Fibroblast of gingiva (primary cell): ENCODE measurements at regions not wholly inside any gene's neighbourhood (a gene's known extent, or its start where the extent isn't known, plus 50 kb on each side); places are given as distances from the start of the nearest gene placed in this dataset.

Experiments used
- DNase-seq: peaks from one replicate; pipeline ENCODE4 v3.0.0-alpha.2; 2011; ENCODE audit warnings: low read depth

- no peak for DNase-seq
Observed at GRCh38 chr4:8773124-8773931, 98.3 kb downstream of the HMX1 start.

- DNase-seq: no peak
Observed at GRCh38 chr4:8772499-8773123, 99.0 kb downstream of the HMX1 start.

GRCh38 chr4:8771666-8772065, 100.0 kb downstream of the HMX1 start:
- no peak for DNase-seq

- no peak for DNase-seq
Observed at GRCh38 chr4:8771258-8771590, 100.4 kb downstream of the HMX1 start.

GRCh38 chr4:8770518-8771257, 101.0 kb downstream of the HMX1 start:
- DNase-seq: no peak

- DNase-seq: no peak
Observed at GRCh38 chr4:8769645-8770517, 101.8 kb downstream of the HMX1 start.

GRCh38 chr4:8768357-8768999, 103.2 kb downstream of the HMX1 start:
- no peak for DNase-seq

- DNase-seq: no peak
Observed at GRCh38 chr4:8766610-8767009, 105.0 kb downstream of the HMX1 start.

GRCh38 chr4:8765631-8766590, 105.7 kb downstream of the HMX1 start:
- DNase-seq: no peak

- DNase-seq: no peak
Observed at GRCh38 chr4:8765084-8765483, 106.6 kb downstream of the HMX1 start.

- no peak for DNase-seq
Observed at GRCh38 chr4:8763966-8764901, 107.4 kb downstream of the HMX1 start.

- no peak for DNase-seq
Observed at GRCh38 chr4:8762951-8763735, 108.5 kb downstream of the HMX1 start.

- no peak for DNase-seq
Observed at GRCh38 chr4:8762356-8762755, 109.3 kb downstream of the HMX1 start.

GRCh38 chr4:8761824-8762205, 109.8 kb downstream of the HMX1 start:
- no peak for DNase-seq

GRCh38 chr4:8761167-8761823, 110.3 kb downstream of the HMX1 start:
- DNase-seq: no peak

- no peak for DNase-seq
Observed at GRCh38 chr4:8760561-8760960, 111.1 kb downstream of the HMX1 start.

- DNase-seq: no peak
Observed at GRCh38 chr4:8759987-8760386, 111.7 kb downstream of the HMX1 start.

- DNase-seq: no peak
Observed at GRCh38 chr4:8756816-8757215, 114.8 kb downstream of the HMX1 start.
